ENCODE measurements at regions not wholly inside any gene's neighbourhood (a gene's known extent, or its start where the extent isn't known, plus 50 kb on each side); places are given as distances from the start of the nearest gene placed in this dataset.

DNA sequence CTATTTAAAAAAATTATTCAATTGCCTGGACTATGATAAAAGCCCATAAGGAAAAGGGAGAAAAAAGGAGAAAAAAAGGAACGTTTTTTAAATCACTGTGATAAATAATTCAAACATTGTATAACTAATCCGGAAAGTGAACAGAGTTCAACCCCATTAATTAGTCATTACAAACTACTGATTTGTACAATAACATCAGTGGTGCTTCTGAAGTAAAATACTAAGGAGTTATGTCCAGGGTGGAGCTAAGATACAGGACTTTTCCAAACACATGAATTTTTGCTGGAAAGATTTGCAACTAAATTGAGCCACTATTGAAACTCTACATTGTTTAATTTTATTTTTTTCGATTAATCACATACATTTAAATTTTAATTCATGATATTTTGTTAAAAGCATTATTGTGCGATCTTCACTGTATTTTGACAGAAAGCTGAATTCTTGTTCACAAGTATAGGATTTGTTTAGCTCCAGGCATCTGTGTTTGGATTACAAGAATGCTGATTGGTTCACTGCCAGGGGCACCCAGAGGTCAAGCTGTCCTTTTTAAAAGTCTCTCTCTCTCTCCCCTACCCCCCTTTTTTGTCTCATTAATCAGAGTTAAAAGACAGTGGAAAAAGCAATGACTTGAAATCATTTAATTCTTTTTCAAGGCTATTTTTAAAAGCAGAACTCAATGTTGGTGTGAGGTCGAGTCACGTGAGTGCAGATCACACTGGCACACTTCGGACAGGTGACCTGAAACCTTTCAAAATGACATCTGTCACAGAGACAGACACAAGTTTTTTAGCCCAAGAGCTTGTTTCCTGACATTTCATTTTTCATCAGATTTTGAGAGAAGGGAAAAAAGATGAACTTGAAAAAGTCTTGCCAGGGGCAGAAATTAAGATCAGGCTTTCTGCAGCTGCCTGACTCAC lies 387.3 kb downstream of the NR2F1-AS1 start:
- Mint-ChIP-seq H3K27me3 (no peaks in the 10 kb centered on the region), H3K9me3 (ENCODE audit: low read depth) (peaks cover 4% of the 10 kb centered on the region), H3K36me3 (no peaks in the 10 kb centered on the region), H3K4me1 (ENCODE audit: low read depth) (no peaks in the 10 kb centered on the region), H3K27ac (no peak overlapping the region), H3K4me3 (no peak overlapping the region)

DNA sequence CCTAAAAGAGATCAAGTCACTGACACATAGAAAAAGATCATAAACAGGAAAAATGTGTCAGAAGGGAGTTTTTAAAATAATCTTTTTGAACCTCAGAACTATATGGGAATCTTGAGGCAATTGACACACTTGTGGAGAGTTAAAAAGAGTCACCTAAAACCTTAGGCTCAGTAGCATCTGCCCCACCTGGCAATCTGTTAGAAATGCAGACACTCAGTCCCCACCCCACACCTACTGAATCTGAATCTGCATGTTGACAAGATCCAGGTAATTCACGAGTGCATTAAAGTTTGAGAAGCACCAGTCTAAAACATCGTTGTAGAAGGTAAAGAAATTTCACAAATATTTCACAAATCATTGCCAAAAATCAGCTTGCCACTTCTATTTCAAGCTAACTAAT lies 388.3 kb downstream of the NR2F1-AS1 start:
- Mint-ChIP-seq H3K4me3 (no peak overlapping the region), H3K27me3 (no peaks in the 10 kb centered on the region), H3K9me3 (ENCODE audit: low read depth) (peaks cover 4% of the 10 kb centered on the region), H3K4me1 (ENCODE audit: low read depth) (no peaks in the 10 kb centered on the region), H3K36me3 (no peaks in the 10 kb centered on the region), H3K27ac (no peak overlapping the region)

DNA sequence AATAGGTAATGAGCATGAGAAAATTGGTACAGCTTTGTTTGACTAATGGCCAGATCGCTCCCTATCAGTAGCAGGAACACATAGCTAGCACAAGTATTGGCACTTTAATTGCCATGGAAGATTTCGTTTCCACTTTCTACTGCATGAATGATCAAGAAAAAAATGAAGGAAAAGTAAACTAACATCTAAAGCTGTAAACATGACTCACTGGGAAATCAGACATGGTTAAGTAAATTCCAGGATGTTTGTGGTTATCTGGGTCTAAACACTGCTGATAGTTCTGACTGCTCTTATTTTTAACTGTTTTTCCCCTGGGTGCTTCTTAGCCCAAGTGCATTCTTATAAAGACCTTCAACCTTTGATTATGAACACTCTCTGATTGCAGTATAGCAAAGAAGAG lies 388.9 kb downstream of the NR2F1-AS1 start:
- peaks cover 4% of the 10 kb centered on the region for H3K9me3 Mint-ChIP-seq (ENCODE audit: low read depth)
- H3K4me3 Mint-ChIP-seq, result no peak overlapping the region

DNA sequence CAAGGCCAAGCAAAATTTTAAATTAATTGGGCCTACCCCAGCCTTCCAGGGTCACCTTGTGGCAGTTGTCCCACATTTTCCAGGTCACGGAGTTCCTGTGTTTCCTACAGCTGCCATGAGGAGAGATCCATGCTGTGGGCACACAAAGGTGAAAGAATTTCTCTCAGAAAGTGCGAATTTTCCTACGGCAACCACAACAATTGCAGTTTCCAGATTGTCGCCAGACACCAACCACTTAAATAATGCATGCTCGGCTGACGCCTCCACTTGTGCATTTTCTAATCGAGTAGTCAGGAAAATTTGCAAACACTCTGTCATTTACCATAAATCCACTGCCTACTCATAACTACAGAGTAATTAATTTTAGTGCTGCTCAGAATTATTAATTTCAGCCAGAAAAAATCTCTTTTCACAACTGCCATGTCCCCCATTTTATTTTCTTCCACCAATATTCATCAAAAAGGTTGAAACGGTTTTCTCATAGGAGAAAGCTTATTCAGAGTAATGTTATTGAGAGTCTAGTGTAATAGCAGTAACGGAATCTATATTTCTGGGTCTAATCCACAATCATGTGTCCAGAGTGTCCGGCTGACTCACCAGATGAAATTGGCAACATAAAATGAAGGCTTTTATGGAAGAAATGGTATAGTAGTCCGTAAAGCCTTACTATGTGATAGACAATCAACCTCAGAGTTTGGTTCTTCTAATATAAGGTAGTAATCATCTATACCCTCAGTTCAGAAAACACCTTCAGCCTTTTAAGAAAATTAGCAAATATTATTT lies 389.8 kb downstream of the NR2F1-AS1 start:
- Mint-ChIP-seq H3K9me3 (ENCODE audit: low read depth) (peaks cover 4% of the 10 kb centered on the region), H3K27me3 (no peaks in the 10 kb centered on the region), H3K4me1 (ENCODE audit: low read depth) (no peaks in the 10 kb centered on the region), H3K27ac (no peak overlapping the region), H3K36me3 (no peaks in the 10 kb centered on the region), H3K4me3 (no peak overlapping the region)

More for the DNA sequence above, 388.9 kb downstream of the NR2F1-AS1 start:
- H3K27ac Mint-ChIP-seq, result no peak overlapping the region
- no peaks in the 10 kb centered on the region for H3K36me3 Mint-ChIP-seq
- no peaks in the 10 kb centered on the region for H3K27me3 Mint-ChIP-seq
- no peaks in the 10 kb centered on the region for H3K4me1 Mint-ChIP-seq (ENCODE audit: low read depth)

DNA sequence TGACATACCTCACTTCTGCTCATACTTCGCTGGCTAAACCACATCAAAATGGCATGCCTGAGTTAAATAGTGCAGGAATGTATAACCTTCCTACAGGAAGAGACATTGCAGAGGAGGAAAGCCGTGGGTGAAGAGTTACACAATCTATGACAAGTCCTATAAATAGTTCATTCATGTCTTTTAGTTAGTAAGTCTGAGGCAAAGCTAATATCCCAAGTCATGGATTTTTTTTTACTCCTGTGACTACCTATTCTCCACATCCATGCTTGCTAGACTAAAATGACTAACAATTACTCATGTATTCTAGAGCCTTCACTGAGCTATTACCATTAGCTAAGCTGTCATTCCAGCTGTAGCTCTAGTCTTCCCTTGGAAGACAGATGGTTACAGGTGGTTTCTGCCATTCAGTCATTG lies 391.3 kb downstream of the NR2F1-AS1 start:
- Mint-ChIP-seq H3K9me3 (ENCODE audit: low read depth) (peaks cover 4% of the 10 kb centered on the region), H3K27ac (no peak overlapping the region), H3K4me1 (ENCODE audit: low read depth) (no peaks in the 10 kb centered on the region), H3K36me3 (no peaks in the 10 kb centered on the region), H3K27me3 (no peaks in the 10 kb centered on the region), H3K4me3 (no peak overlapping the region)

DNA sequence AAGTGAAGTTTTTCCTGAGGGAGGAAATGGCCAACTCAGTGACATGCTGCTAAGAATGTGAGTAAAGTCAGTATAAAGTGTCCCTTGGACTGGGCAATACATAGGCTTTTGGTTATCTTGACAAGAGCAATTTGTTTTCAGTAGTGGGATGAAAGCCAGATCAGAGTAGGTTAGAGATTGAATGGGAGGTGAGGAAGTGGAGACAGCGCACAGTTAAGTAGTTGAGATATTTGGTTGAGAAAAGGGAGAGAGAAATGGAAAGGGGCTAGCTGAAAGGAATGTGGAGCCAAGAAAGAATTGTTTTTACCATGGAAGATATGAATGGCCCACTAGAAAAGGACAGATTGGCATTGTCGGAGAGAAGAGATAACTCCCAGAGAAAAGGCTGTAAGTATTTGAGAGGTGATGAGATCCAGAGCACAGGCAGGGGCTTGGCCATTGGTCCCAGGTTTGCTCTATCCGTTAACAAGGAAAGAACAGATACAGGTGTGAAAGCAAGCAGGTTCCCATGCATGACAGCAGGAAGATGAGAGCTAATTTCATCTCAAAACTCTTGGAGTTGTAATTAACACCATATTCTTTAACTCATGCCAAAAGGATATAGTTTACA lies 392.0 kb downstream of the NR2F1-AS1 start:
- no peaks in the 10 kb centered on the region for H3K27me3 Mint-ChIP-seq

DNA sequence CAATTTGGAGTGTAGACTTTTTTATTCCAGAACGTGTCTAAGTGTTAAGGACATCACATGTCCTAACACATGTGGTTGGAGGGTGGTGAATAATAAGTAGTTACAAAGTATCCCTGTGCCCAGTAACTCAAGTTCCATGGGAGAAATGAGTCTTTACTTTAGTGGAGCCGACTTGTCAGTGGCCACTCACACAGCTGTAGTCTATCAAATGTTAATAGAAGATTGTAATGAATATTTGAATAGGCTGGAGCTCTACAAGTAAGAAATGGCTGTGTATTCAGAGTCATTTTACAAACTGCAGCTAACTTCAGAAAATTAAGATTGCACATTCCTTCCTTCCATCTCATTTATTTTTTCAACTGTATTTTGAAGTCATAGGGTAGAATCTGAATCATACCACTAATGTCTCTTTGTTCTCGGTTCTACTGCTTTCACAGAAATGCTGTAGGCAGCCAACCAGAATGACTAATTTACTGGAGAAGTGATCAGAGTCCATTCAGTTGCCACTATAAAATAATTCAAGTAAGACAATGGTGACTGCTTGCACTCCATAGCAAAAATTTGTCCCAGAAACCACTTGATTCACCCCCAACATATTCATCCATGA lies 394.8 kb downstream of the NR2F1-AS1 start:
- Mint-ChIP-seq H3K36me3 (no peaks in the 10 kb centered on the region), H3K27ac (no peak overlapping the region), H3K9me3 (ENCODE audit: low read depth) (peaks cover 4% of the 10 kb centered on the region), H3K4me1 (ENCODE audit: low read depth) (no peaks in the 10 kb centered on the region), H3K27me3 (no peaks in the 10 kb centered on the region), H3K4me3 (no peak overlapping the region)

More for the DNA sequence above, 392.0 kb downstream of the NR2F1-AS1 start:
- H3K36me3 Mint-ChIP-seq, result no peaks in the 10 kb centered on the region
- H3K27ac Mint-ChIP-seq, result no peak overlapping the region
- no peaks in the 10 kb centered on the region for H3K4me1 Mint-ChIP-seq (ENCODE audit: low read depth)
- H3K4me3 Mint-ChIP-seq, result no peak overlapping the region
- H3K9me3 Mint-ChIP-seq (ENCODE audit: low read depth), result peaks cover 4% of the 10 kb centered on the region

DNA sequence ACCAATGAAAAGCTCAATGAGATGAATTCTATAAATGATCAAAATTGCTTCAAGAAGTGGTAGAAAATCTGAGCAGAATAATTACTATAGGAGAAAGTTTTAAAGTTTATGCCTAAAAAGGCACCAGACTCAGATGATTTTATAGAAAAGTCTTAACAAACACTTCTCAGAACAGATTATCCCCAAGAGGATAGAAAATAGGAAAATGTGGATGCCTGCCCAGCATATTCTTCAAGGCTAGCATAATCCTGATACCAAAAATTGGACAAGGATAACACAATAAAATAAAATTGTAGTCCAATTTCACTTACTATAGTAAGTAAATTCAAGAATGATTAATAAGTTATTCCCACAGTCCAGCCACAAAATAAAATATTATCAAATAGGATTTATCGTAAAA lies 397.0 kb downstream of the NR2F1-AS1 start:
- Mint-ChIP-seq H3K27me3 (no peaks in the 10 kb centered on the region), H3K4me3 (no peak overlapping the region), H3K36me3 (no peaks in the 10 kb centered on the region), H3K9me3 (ENCODE audit: low read depth) (peaks cover 4% of the 10 kb centered on the region), H3K4me1 (ENCODE audit: low read depth) (no peaks in the 10 kb centered on the region), H3K27ac (no peak overlapping the region)

DNA sequence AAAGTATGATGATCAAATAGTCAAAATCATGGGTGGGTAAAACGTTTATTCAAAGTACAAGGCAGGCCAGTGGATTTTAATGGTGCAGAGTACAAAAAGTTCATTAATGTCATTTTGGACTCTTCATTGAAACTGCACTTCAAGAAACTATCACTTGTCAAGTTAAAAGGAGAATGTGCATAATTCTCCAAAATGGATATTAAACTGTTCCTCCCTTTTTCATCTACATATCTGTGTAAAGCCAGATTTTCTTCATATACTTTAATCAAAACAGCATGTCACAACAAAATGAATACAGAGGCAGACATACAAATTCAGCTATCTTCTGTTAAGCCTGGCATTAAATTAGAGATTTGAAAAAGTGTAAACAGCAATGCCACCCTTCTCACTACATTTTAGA lies 401.6 kb downstream of the NR2F1-AS1 start:
- Mint-ChIP-seq H3K27me3 (peaks cover 3% of the 10 kb centered on the region), H3K9me3 (ENCODE audit: low read depth) (no peaks in the 10 kb centered on the region), H3K27ac (no peak overlapping the region), H3K4me1 (ENCODE audit: low read depth) (no peaks in the 10 kb centered on the region), H3K36me3 (no peaks in the 10 kb centered on the region), H3K4me3 (no peak overlapping the region)

DNA sequence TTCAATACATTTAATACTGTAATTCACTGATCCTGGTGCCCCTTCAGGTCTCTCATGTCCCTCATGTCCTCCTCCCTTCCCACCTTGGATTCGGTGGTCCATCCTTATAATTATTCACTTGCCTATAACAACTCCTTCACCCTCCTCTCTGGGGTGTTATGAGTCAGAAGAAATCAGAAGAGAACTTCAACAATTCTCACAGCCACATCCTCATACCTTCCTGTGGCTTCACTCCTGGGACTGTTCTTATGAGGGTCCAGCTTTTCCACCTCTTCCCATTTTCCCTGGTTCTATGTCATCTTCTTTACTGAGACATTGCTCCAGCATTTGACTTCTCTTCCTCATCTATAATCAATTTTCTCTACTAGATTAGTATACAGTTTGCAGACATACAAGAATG lies 406.1 kb downstream of the NR2F1-AS1 start:
- Mint-ChIP-seq H3K9me3 (ENCODE audit: low read depth) (peaks cover 5% of the 10 kb centered on the region), H3K36me3 (no peaks in the 10 kb centered on the region), H3K4me3 (no peak overlapping the region), H3K27ac (no peak overlapping the region), H3K27me3 (peaks cover 3% of the 10 kb centered on the region), H3K4me1 (ENCODE audit: low read depth) (no peaks in the 10 kb centered on the region)

DNA sequence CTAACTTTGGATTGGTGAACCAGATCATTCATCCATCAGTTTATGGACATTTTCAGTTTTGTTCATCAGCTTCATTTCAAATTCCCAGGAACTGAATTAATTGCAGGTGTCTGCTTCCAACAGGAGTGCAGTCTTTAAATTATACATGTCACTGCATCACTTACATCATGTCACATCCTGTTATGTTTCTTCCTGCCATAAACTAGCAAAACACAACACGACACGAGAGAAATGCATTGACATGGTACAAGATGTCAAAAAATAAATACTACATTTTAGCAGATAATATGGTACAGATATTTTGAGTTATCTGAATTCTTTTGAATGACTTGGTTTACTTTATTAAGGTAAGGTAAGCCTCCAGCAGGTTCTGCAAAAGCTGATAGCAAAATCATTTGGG lies 415.5 kb downstream of the NR2F1-AS1 start:
- Mint-ChIP-seq H3K9me3 (ENCODE audit: low read depth) (no peaks in the 10 kb centered on the region), H3K4me1 (ENCODE audit: low read depth) (no peaks in the 10 kb centered on the region), H3K4me3 (no peak overlapping the region), H3K27me3 (no peaks in the 10 kb centered on the region), H3K27ac (no peak overlapping the region), H3K36me3 (no peaks in the 10 kb centered on the region)

DNA sequence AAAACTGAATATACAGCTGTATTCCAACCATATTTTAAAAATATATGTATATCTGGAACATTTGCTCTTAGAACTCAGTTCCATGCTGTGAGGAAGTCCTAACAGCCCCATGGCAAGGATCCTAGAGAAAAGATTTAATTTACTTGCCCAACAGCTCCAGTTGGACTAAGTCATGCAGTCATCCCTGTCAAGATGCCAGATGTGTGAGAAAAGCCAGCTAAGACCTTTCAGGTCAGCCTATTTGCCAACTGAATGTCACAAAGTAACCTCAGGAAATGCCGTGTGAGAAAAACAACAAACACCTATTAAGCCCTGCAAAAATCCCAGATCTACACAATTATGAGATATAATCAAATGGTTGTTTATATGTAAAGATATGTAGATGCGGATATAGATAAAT lies 416.3 kb downstream of the NR2F1-AS1 start:
- no peaks in the 10 kb centered on the region for H3K9me3 Mint-ChIP-seq (ENCODE audit: low read depth)
- H3K4me3 Mint-ChIP-seq, result no peak overlapping the region
- no peaks in the 10 kb centered on the region for H3K27me3 Mint-ChIP-seq
- no peaks in the 10 kb centered on the region for H3K4me1 Mint-ChIP-seq (ENCODE audit: low read depth)
- no peaks in the 10 kb centered on the region for H3K36me3 Mint-ChIP-seq
- H3K27ac Mint-ChIP-seq, result no peak overlapping the region

DNA sequence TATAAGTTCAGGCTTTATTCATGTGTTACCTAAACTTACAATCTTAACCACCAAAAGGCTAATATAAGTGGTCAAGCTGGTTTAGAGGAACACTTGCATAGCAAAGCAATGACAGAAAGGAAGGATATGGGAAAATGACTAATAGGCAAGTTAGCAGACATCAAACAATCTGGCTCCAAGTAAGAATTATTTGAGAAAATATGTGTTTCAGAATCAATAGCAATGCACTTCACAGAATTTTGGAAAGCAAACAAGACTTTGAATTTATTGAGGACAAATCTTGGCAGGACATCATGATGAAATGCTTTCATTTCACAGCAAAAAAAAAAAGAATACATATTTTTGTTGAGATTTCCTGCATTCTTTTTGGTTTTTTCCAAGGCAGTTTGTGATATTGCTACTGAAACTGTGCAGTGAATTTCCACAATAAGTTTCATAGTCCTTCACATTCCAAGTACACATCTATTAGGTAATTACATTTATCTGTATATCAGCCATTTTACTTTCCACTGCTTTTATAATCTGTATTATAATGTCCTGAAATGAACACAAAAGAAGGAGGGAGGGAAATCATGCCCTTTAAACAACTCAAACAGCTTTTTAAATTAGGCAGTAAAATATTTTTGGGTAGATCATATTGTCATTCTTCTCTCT lies 417.9 kb downstream of the NR2F1-AS1 start:
- Mint-ChIP-seq H3K4me1 (ENCODE audit: low read depth) (no peaks in the 10 kb centered on the region), H3K27ac (no peak overlapping the region), H3K4me3 (no peak overlapping the region), H3K36me3 (no peaks in the 10 kb centered on the region), H3K27me3 (no peaks in the 10 kb centered on the region), H3K9me3 (ENCODE audit: low read depth) (no peaks in the 10 kb centered on the region)
